Stimulated activated CD4-positive, alpha-beta T cell treated with anti-CD3 and anti-CD28 coated beads, Interleukin-4, amount 100 ng/mL, for 4 hours (primary cell): ENCODE measurements at regions not wholly inside any gene's neighbourhood (a gene's known extent, or its start where the extent isn't known, plus 50 kb on each side); places are given as distances from the start of the nearest gene placed in this dataset.

Experiments used
- DNase-seq, 2 experiments: peaks; one replicate each; pipeline ENCODE4 v3.0.0-alpha.2; 2020

GRCh38 chr9:28032268-28032590 lies 458.9 kb upstream of the C9orf72 start:
- no peak for DNase-seq

GRCh38 chr9:28034242-28034641 lies 461.0 kb upstream of the C9orf72 start:
- DNase-seq = no peak

- DNase-seq = no peak
Measured at GRCh38 chr9:28037968-28038367, 464.7 kb upstream of the C9orf72 start.

- DNase-seq = no peak
Measured at GRCh38 chr9:28045051-28045450, 471.8 kb upstream of the C9orf72 start.

GRCh38 chr9:28050046-28050445 lies 476.8 kb upstream of the C9orf72 start:
- no peak for DNase-seq

- DNase-seq = no peak
Measured at GRCh38 chr9:28050941-28051340, 477.7 kb upstream of the C9orf72 start.

- DNase-seq = no peak
Measured at GRCh38 chr9:28051559-28052503, 478.6 kb upstream of the C9orf72 start.

GRCh38 chr9:28053096-28053777 lies 480.0 kb upstream of the C9orf72 start:
- no peak for DNase-seq

- no peak for DNase-seq
Measured at GRCh38 chr9:28056006-28056405, 482.7 kb upstream of the C9orf72 start.

- DNase-seq = no peak
Measured at GRCh38 chr9:28056466-28056865, 483.2 kb upstream of the C9orf72 start.

GRCh38 chr9:28059192-28059591 lies 485.9 kb upstream of the C9orf72 start:
- DNase-seq = no peak

GRCh38 chr9:28064241-28064815 lies 491.0 kb upstream of the C9orf72 start:
- no peak for DNase-seq

- DNase-seq = no peak
Measured at GRCh38 chr9:28073270-28073669, 500.0 kb upstream of the C9orf72 start.

- no peak for DNase-seq
Measured at GRCh38 chr9:28079677-28080076, 506.4 kb upstream of the C9orf72 start.

GRCh38 chr9:28082671-28083070 lies 509.4 kb upstream of the C9orf72 start:
- no peak for DNase-seq

GRCh38 chr9:28086881-28087280 lies 513.6 kb upstream of the C9orf72 start:
- DNase-seq = no peak

- DNase-seq = no peak
Measured at GRCh38 chr9:28092981-28093936, 520.0 kb upstream of the C9orf72 start.

- no peak for DNase-seq
Measured at GRCh38 chr9:28101509-28101908, 528.2 kb upstream of the C9orf72 start.

- DNase-seq = no peak
Measured at GRCh38 chr9:28105001-28105400, 531.7 kb upstream of the C9orf72 start.

GRCh38 chr9:28120184-28120583 lies 546.9 kb upstream of the C9orf72 start:
- no peak for DNase-seq

- no peak for DNase-seq
Measured at GRCh38 chr9:28120626-28121025, 547.3 kb upstream of the C9orf72 start.

GRCh38 chr9:28121366-28121765 lies 548.1 kb upstream of the C9orf72 start:
- DNase-seq = no peak

- DNase-seq = no peak
Measured at GRCh38 chr9:28124917-28125316, 551.6 kb upstream of the C9orf72 start.
